ENCODE measurements at regions not wholly inside any gene's neighbourhood (a gene's known extent, or its start where the extent isn't known, plus 50 kb on each side); places are given as distances from the start of the nearest gene placed in this dataset.

DNA sequence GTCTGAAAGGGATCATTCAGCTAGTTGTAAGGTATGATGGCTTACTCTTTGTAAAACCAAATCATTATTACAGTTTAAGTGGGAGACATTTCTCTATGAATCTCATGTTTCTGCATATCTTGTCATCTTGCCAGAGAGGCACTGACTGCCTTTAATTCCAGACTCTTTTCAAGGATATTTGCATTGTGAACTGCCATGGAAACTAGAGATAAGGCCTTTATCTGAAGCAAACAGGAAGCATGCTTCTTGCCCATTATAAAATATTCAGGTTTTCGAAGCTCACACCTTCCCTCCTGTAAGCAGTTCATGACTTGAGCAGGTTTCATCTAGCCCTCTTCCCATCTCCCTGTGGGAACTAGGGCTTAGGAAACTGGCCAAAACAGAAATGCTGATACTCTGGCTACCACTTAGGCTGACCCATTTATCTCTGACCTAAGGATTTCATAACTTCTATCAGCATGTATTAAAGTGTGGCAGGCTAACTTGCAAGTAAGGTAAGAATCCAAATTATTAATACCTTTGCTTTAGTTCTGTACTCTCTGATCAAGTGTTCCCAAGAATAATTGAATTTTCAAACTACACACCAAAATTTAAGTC is 326.6 kb upstream of the ALCAM start:
- DNase-seq (ENCODE audit: extremely low spot score, unreplicated experiment) = no peak
- H3K27ac Mint-ChIP-seq (ENCODE audit: unreplicated experiment) = no peak overlapping the region
- no peaks in the 10 kb centered on the region for H3K36me3 Mint-ChIP-seq (ENCODE audit: unreplicated experiment)
- H3K4me3 Mint-ChIP-seq (ENCODE audit: unreplicated experiment) = no peak overlapping the region
- no peaks in the 10 kb centered on the region for H3K27me3 Mint-ChIP-seq (ENCODE audit: unreplicated experiment)
- TF ChIP-seq, protein P1, sequence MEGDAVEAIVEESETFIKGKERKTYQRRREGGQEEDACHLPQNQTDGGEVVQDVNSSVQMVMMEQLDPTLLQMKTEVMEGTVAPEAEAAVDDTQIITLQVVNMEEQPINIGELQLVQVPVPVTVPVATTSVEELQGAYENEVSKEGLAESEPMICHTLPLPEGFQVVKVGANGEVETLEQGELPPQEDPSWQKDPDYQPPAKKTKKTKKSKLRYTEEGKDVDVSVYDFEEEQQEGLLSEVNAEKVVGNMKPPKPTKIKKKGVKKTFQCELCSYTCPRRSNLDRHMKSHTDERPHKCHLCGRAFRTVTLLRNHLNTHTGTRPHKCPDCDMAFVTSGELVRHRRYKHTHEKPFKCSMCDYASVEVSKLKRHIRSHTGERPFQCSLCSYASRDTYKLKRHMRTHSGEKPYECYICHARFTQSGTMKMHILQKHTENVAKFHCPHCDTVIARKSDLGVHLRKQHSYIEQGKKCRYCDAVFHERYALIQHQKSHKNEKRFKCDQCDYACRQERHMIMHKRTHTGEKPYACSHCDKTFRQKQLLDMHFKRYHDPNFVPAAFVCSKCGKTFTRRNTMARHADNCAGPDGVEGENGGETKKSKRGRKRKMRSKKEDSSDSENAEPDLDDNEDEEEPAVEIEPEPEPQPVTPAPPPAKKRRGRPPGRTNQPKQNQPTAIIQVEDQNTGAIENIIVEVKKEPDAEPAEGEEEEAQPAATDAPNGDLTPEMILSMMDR (IDR thresholded peaks at IDR 0.05) = no peak
- peaks cover 3% of the 10 kb centered on the region for H3K4me1 Mint-ChIP-seq (ENCODE audit: unreplicated experiment)
- H3K9me3 Mint-ChIP-seq (ENCODE audit: unreplicated experiment) = no peaks in the 10 kb centered on the region

DNA sequence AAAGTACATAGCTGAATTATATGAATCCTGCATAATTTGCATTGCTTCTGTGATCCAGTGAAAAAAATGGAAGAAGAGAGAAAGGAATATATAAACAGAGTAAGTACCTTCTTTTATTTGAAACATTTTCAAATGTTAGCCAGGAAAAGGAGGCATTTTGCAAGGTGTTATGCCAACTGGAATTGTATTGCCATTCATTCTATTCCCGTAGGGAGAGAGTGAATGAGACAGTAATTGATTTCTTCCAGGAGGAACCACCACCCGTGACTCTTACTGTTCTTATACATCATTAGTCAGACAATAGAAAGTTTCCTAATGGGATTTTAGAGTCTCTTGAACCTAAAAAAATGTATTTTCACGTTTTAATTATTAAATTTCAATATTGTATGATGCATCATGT is 324.1 kb upstream of the ALCAM start:
- peaks cover 3% of the 10 kb centered on the region for H3K4me1 Mint-ChIP-seq (ENCODE audit: unreplicated experiment)
- no peak overlapping the region for H3K4me3 Mint-ChIP-seq (ENCODE audit: unreplicated experiment)
- no peak for DNase-seq (ENCODE audit: extremely low spot score, unreplicated experiment)
- no peaks in the 10 kb centered on the region for H3K27me3 Mint-ChIP-seq (ENCODE audit: unreplicated experiment)
- no peaks in the 10 kb centered on the region for H3K9me3 Mint-ChIP-seq (ENCODE audit: unreplicated experiment)
- TF ChIP-seq, protein P1 (IDR thresholded peaks at IDR 0.05) = no peak
- H3K36me3 Mint-ChIP-seq (ENCODE audit: unreplicated experiment) = no peaks in the 10 kb centered on the region
- H3K27ac Mint-ChIP-seq (ENCODE audit: unreplicated experiment) = no peak overlapping the region

DNA sequence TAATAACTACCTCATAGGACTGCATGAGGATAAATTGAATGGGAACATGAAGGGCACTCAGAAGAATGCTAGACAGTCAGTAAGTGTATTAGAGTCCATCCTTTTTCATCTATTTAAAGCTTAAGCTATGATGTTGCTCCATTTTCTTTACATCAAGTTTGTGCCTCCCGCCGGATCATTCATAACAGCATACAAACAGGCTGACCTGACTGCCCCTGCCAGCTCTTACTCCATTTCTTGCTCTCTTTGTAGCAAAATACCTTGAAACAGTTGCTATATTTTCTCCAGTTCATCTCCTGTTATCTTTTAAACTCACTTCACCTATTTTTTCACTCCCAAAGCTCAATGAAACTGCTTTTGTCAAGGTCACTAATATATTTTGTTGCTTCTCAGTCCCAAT is 315.6 kb upstream of the ALCAM start:
- DNase-seq (ENCODE audit: extremely low spot score, unreplicated experiment) = no peak
- H3K4me1 Mint-ChIP-seq (ENCODE audit: unreplicated experiment) = no peaks in the 10 kb centered on the region
- H3K9me3 Mint-ChIP-seq (ENCODE audit: unreplicated experiment) = no peaks in the 10 kb centered on the region
- H3K27me3 Mint-ChIP-seq (ENCODE audit: unreplicated experiment) = no peaks in the 10 kb centered on the region
- no peaks in the 10 kb centered on the region for H3K36me3 Mint-ChIP-seq (ENCODE audit: unreplicated experiment)
- H3K4me3 Mint-ChIP-seq (ENCODE audit: unreplicated experiment) = no peak overlapping the region
- no peak overlapping the region for H3K27ac Mint-ChIP-seq (ENCODE audit: unreplicated experiment)
- TF ChIP-seq, protein P1 (IDR thresholded peaks at IDR 0.05) = no peak

DNA sequence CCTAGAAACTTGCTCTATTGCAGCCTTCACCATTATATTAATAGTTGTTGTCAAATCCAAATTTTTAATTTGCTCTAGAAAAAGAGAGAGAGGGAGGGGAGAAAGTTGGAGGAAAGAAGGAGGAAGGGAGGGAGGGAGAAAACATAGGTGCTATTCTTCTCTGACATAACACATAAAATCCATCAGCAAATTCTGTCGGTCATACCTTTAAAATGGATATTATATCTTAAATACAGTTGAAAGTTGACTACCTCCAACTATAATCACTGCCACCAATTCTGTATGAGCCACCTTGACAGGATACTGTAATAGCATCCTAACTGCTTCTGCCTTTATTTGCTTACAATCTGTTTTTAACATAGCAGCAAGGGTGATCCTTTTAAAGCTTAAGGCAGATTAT is 314.7 kb upstream of the ALCAM start:
- DNase-seq (ENCODE audit: extremely low spot score, unreplicated experiment) = no peak
- Mint-ChIP-seq H3K36me3 (ENCODE audit: unreplicated experiment) (no peaks in the 10 kb centered on the region), H3K9me3 (ENCODE audit: unreplicated experiment) (no peaks in the 10 kb centered on the region), H3K4me1 (ENCODE audit: unreplicated experiment) (no peaks in the 10 kb centered on the region), H3K27ac (ENCODE audit: unreplicated experiment) (no peak overlapping the region), H3K4me3 (ENCODE audit: unreplicated experiment) (no peak overlapping the region), H3K27me3 (ENCODE audit: unreplicated experiment) (no peaks in the 10 kb centered on the region)
- TF ChIP-seq, protein P1 (IDR thresholded peaks at IDR 0.05) = no peak

DNA sequence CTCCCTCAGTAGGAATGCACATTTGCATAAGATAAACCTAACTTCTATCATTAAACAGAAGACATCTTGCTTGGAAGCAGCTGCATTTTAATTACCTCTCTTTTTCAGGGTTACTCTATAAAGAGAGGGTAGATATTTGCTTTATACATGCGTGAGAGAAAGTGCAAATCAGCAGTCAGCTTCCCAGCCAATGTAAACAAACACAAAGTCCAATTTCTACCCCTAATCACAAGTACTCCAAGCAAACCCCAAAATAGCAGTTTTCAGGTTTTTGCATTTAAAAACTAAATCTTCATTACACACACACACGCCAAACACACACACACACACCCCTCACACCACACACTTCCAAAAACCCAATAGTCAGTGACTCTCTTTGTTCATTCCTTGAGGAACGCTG is 303.9 kb upstream of the ALCAM start:
- H3K27ac Mint-ChIP-seq (ENCODE audit: unreplicated experiment) = no peak overlapping the region
- H3K27me3 Mint-ChIP-seq (ENCODE audit: unreplicated experiment) = no peaks in the 10 kb centered on the region
- peaks cover 11% of the 10 kb centered on the region for H3K9me3 Mint-ChIP-seq (ENCODE audit: unreplicated experiment)
- no peak overlapping the region for H3K4me3 Mint-ChIP-seq (ENCODE audit: unreplicated experiment)
- H3K4me1 Mint-ChIP-seq (ENCODE audit: unreplicated experiment) = peaks cover 11% of the 10 kb centered on the region
- H3K36me3 Mint-ChIP-seq (ENCODE audit: unreplicated experiment) = peaks cover 1% of the 10 kb centered on the region
- DNase-seq (ENCODE audit: extremely low spot score, unreplicated experiment) = no peak
- TF ChIP-seq, protein P1 (IDR thresholded peaks at IDR 0.05) = no peak
